Stromal cell of bone marrow (primary cell): ENCODE measurements at regions not wholly inside any gene's neighbourhood (a gene's known extent, or its start where the extent isn't known, plus 50 kb on each side); places are given as distances from the start of the nearest gene placed in this dataset.

Source experiments
- DNase-seq: peaks from one replicate; pipeline ENCODE4 v3.0.0-alpha.2; 2012; ENCODE audit warnings: low read depth

GRCh38 chr5:153880106-153880505, 158.6 kb downstream of the FAM114A2 start:
- no peak for DNase-seq

GRCh38 chr5:153879596-153879995, 159.1 kb downstream of the FAM114A2 start:
- DNase-seq = no peak

GRCh38 chr5:153866176-153866575, 172.5 kb downstream of the FAM114A2 start:
- peak; percentile 5 for DNase-seq

- no peak for DNase-seq
Measured at GRCh38 chr5:153865016-153865415, 173.7 kb downstream of the FAM114A2 start.

- no peak for DNase-seq
Measured at GRCh38 chr5:153863951-153864350, 174.8 kb downstream of the FAM114A2 start.
